NT2/D1 (cell line): ENCODE measurements at regions not wholly inside any gene's neighbourhood (a gene's known extent, or its start where the extent isn't known, plus 50 kb on each side); places are given as distances from the start of the nearest gene placed in this dataset.

ENCODE experiments used
- SUZ12 ChIP-seq: IDR thresholded peaks from 2 replicates; pipeline ENCODE4 v1.6.1; 2011; ENCODE audit not compliant: insufficient read length, insufficient read depth; ENCODE audit errors: extremely low read depth
- ZNF274 ChIP-seq: IDR thresholded peaks from 2 replicates; pipeline ENCODE4 v1.6.1; 2011; ENCODE audit warnings: mild to moderate bottlenecking, low read depth, low read length

DNA sequence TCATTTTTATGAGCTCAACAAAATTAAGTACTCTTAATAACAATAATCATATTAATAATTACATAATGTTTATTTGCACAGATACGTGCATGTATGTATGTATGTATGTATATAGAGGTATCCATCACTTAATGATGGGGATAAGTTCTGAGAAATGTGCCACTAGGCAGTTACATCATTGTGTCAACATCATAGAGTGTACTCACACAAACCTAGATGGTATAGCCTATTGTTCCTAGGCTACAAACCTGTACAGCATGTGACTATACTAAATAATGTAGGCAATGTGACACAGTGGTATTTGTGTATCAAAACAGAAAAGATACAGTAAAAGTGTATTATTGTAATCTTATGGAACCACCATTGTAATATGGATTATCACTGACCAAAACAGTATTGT is 874.7 kb upstream of the GBE1 start:
- TF ChIP-seq ZNF274 = no peak
- TF ChIP-seq SUZ12 = no peak
